HG03442 (cell line): ENCODE measurements at regions not wholly inside any gene's neighbourhood (a gene's known extent, or its start where the extent isn't known, plus 50 kb on each side); places are given as distances from the start of the nearest gene placed in this dataset.

Source experiments
- ATAC-seq: cut with Tn5 transposase; IDR thresholded peaks from one replicate; pipeline ENCODE4 v1.9.1; 2021; ENCODE audit warnings: mild to moderate bottlenecking, moderate library complexity; ENCODE audit not compliant: unreplicated experiment

DNA sequence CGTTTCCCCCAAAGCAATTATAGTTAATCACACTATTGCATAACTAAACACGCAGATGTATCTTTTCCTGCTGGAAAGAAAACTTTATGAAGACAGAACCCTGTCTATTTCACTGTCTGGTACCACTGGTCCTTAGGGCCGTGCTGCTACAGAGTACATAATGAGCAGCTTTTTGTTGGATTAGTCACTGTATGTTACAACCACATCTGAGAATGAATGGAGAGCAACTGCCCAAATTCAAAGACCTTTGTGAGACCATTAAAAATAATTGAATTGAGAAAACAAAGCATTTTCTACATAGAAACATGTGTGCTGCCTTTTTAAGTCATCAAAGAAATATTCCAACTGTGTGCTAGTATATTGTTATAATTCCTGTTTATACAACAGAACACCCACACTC is 111.3 kb upstream of the SORCS1 start:
- no peak for ATAC-seq

DNA sequence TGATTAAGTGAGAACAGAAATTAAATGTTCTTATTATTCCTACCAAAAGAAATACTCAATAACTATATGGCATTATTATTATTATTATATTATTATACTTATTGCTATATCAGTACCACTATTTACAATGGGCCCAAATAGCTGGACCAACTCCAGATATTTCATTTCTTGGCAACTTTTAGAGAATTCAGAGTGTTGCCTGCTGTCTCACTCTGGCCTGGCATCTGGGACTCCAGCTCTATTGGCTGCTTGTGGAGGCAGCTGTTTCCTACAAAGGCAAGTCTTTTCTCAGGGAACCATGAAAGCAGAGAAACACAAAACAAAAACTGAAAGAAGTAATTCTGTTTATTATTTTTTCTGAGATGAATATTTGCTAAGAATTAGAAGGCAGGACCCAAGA is 105.1 kb upstream of the SORCS1 start:
- ATAC-seq = no peak

DNA sequence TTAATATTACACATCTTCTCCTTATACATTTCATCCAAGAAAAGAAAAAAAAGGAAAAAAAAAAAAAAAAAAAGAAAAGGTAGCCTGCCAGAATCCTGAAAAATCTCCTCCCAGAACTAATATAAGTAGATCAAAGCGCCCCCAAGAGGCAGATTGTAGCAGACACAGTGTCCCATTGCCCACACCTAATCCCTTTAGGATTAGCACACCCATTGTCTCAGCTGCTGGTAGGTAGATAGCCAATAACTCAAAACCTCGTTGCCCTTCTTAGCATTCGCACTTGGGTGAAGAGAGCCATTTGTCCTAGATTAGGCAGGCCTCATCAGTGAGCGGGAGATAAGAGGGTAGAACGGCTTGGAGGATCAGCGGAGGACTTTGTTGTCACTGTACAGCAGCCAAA is 100.2 kb upstream of the SORCS1 start:
- ATAC-seq = no peak

DNA sequence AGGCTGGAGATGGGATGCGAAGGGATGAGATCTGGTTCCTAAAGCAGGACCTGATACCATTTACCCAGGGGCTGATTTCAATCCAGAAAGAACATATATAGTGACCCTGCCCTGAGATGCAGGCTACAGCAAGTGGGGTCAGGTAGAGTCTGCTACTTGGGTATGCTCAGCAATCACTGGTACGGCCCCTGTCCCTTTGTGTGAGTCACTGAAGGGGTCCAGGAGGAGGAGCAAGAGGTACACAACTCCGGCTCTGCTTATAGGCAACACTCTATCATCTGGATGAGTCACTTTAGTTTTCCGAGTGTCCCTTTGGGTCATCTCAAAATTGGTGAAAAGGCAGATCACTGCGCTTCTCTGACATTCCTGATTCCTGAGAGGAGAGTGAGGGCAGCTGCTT is 79.6 kb upstream of the SORCS1 start:
- no peak for ATAC-seq

DNA sequence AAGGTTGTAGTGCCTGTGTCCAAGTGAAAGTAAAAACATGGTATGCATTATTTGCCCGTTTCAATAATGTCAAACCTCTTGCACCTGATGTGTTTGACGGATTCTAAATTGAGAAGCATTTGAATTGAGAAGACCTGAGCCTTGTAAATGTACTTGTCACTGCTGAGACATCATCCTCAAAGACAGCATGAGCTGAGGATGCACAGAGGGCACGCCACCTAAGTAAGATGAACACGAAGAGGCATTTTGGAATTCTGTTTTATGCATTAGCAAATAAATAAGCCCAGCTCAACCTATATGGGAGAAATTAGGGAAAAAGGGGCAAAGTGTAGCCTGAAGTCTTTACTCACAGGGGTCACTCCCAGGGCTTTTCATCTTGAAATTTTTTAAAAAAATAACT is 73.8 kb upstream of the SORCS1 start:
- ATAC-seq = no peak

DNA sequence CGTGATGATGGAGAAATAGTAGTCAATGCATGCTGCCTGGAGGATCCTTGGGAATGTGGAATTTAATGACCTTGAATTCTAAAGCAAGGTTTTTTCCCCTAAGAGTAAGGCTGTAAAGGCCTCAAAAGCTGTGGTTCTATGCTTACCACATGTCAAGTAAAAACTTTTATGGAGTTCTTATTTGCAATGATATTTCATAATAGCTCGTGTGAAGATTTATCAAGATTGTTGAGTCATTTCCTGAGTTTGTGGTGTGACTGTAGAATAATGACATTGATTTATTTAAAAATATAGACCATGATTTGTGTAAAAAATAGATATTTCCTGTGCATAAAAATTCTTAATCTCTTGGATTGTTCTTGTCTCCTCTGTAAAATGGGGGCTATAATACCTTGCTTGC is 67.5 kb upstream of the SORCS1 start:
- no peak for ATAC-seq

DNA sequence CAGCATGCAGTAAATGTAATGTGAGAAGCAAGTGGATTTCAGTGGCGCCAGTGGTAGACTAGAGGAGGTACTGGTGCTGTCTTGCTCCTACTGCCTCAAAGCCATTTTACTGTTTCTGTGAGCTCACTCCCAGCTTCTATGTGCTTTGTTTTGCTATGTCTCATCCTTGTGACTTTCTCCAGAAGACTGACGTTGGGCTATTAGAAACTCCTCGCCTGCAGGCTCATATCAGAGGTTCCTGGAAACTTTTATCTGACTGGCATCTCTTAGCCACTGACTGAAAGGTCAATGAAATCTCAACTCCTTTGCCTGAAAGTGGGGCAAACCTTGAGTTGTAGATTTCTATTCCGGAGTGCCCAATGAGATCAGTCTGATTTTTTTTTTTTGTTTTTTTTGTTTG is 66.4 kb upstream of the SORCS1 start:
- no peak for ATAC-seq

DNA sequence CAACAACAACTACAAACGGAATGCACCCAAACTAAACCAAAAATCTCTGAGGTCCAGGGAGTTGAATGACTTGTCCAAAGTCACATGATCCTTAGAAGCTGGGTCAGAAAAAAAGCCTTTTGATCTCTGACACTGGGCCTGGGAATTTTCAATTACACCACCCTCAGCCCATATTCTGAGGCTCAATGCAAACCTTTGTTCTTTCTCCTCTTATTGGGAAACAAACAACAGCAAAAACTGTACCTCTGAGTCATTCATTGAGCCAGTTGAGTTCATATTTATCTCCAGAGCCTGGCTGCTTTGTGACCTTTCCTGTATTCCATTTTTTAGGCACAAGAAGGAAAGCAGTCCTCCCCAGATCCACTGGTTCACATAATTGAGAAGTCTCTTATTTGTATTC is 51.2 kb upstream of the SORCS1 start:
- no peak for ATAC-seq
